ENCODE measurements at regions not wholly inside any gene's neighbourhood (a gene's known extent, or its start where the extent isn't known, plus 50 kb on each side); places are given as distances from the start of the nearest gene placed in this dataset.

DNA sequence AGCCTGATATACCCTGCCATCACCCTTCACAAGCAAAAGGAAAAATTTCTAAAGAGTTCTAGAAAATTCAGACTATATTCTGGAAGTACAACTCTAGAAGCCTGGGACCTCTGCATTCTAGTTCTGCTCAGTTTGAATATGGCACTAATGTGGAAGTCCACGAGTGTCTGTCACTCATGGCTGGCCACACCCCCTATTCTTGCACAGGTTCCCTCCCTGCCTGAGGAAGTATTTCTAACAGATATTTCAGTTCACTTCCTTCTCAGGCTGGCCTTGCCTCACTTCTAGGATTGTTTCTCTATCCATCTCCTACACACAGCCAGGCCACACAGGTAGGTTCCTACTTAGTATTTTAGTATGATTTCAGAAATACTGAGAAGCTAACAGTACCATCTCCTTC, 67.4 kb downstream of the PHLDA1 start:
- TF ChIP-seq LEF1 (IDR thresholded peaks at IDR 0.05; ENCODE audit: borderline replicate concordance) (no peak), HDGF (IDR thresholded peaks at IDR 0.05; ENCODE audit: borderline replicate concordance) (no peak), ELF4 (IDR thresholded peaks at IDR 0.05) (no peak), BHLHE40 (IDR thresholded peaks at IDR 0.05; ENCODE audit: borderline replicate concordance) (no peak), SP1 (IDR thresholded peaks at IDR 0.05) (no peak), FOXM1 (IDR thresholded peaks at IDR 0.05; ENCODE audit: borderline replicate concordance) (no peak), FOXK2 (IDR thresholded peaks at IDR 0.05) (no peak)
